ENCODE measurements at regions not wholly inside any gene's neighbourhood (a gene's known extent, or its start where the extent isn't known, plus 50 kb on each side); places are given as distances from the start of the nearest gene placed in this dataset.
"Not testable (repeated sequence)": the region's sequence is repeated elsewhere in the genome, so short reads cannot be mapped to it uniquely, and the experiment has no call there.

- not testable (repeated sequence) for TF ChIP-seq POLR2A (IDR thresholded peaks at IDR 0.05)
- TF ChIP-seq, protein P1, sequence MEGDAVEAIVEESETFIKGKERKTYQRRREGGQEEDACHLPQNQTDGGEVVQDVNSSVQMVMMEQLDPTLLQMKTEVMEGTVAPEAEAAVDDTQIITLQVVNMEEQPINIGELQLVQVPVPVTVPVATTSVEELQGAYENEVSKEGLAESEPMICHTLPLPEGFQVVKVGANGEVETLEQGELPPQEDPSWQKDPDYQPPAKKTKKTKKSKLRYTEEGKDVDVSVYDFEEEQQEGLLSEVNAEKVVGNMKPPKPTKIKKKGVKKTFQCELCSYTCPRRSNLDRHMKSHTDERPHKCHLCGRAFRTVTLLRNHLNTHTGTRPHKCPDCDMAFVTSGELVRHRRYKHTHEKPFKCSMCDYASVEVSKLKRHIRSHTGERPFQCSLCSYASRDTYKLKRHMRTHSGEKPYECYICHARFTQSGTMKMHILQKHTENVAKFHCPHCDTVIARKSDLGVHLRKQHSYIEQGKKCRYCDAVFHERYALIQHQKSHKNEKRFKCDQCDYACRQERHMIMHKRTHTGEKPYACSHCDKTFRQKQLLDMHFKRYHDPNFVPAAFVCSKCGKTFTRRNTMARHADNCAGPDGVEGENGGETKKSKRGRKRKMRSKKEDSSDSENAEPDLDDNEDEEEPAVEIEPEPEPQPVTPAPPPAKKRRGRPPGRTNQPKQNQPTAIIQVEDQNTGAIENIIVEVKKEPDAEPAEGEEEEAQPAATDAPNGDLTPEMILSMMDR (IDR thresholded peaks at IDR 0.05), result not testable (repeated sequence)
These were observed 405.3 kb downstream of the CACNA1B start for GRCh38 chr9:138282903-138283302.

All from lower leg skin (tissue), 3 donors.